Activated T-cell treated with anti-CD3 and anti-CD28 coated beads, Interleukin-2, amount 50 U/mL, for 24 hours (primary cell): ENCODE measurements at regions not wholly inside any gene's neighbourhood (a gene's known extent, or its start where the extent isn't known, plus 50 kb on each side); places are given as distances from the start of the nearest gene placed in this dataset.

ENCODE experiments used
- DNase-seq: peaks from one replicate; pipeline ENCODE4 v3.0.0-alpha.2; 2020
- H3K27ac Mint-ChIP-seq: 2 replicates; pipeline ENCODE4 v1.8.0; 2020; ENCODE audit warnings: mild to moderate bottlenecking, mixed read lengths
- H3K27me3 Mint-ChIP-seq: 2 replicates; pipeline ENCODE4 v1.8.0; 2020; ENCODE audit warnings: mixed read lengths
- H3K36me3 Mint-ChIP-seq: 2 replicates; pipeline ENCODE4 v1.8.0; 2020; ENCODE audit warnings: low read depth, mixed read lengths
- H3K4me1 Mint-ChIP-seq: 2 replicates; pipeline ENCODE4 v1.8.0; 2020; ENCODE audit warnings: low read depth, mixed read lengths
- H3K4me3 Mint-ChIP-seq: 2 replicates; pipeline ENCODE4 v1.8.0; 2020; ENCODE audit warnings: mild to moderate bottlenecking, moderate library complexity, mixed read lengths
- H3K9me3 Mint-ChIP-seq: 2 replicates; pipeline ENCODE4 v1.8.0; 2020; ENCODE audit warnings: mixed read lengths

DNA sequence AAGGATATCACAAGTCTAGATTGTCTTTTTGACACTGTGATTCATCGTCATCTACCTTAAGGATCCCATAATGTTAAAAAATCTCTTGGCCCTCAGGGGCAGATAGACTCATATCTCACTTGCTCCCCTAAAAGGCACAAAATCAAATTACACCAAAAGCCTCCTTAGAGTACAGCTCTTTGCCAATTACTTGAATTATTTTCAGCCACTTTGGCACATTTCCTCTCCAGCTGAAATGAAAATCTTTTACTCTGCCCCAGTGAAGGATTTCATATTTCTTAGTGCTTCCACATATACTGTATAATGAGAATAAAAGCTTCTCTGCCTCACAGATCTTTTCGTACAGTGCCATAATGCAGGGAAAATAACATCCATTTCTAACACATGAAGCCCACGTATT lies 190.7 kb upstream of the GBE1 start:
- Mint-ChIP-seq H3K27ac (no peak overlapping the region), H3K4me3 (no peak overlapping the region)

GRCh38 chr3:81951636-81952035 lies 190.2 kb upstream of the GBE1 start:
- no peaks in the 10 kb centered on the region for H3K9me3 Mint-ChIP-seq
- H3K27me3 Mint-ChIP-seq, result no peaks in the 10 kb centered on the region

More for the DNA sequence above, 190.7 kb upstream of the GBE1 start:
- H3K9me3 Mint-ChIP-seq, result no peaks in the 10 kb centered on the region
- H3K27me3 Mint-ChIP-seq, result no peaks in the 10 kb centered on the region
- no peaks in the 10 kb centered on the region for H3K4me1 Mint-ChIP-seq
- no peak for DNase-seq
- H3K36me3 Mint-ChIP-seq, result no peaks in the 10 kb centered on the region

GRCh38 chr3:81951106-81951505 lies 189.7 kb upstream of the GBE1 start:
- no peaks in the 10 kb centered on the region for H3K4me1 Mint-ChIP-seq
- no peaks in the 10 kb centered on the region for H3K9me3 Mint-ChIP-seq
- no peak for DNase-seq
- H3K27ac Mint-ChIP-seq, result no peak overlapping the region
- no peak overlapping the region for H3K4me3 Mint-ChIP-seq
- H3K36me3 Mint-ChIP-seq, result no peaks in the 10 kb centered on the region
- no peaks in the 10 kb centered on the region for H3K27me3 Mint-ChIP-seq

More at GRCh38 chr3:81951636-81952035, 190.2 kb upstream of the GBE1 start:
- no peak for DNase-seq
- H3K27ac Mint-ChIP-seq, result no peak overlapping the region
- H3K36me3 Mint-ChIP-seq, result no peaks in the 10 kb centered on the region
- H3K4me3 Mint-ChIP-seq, result no peak overlapping the region
- no peaks in the 10 kb centered on the region for H3K4me1 Mint-ChIP-seq

DNA sequence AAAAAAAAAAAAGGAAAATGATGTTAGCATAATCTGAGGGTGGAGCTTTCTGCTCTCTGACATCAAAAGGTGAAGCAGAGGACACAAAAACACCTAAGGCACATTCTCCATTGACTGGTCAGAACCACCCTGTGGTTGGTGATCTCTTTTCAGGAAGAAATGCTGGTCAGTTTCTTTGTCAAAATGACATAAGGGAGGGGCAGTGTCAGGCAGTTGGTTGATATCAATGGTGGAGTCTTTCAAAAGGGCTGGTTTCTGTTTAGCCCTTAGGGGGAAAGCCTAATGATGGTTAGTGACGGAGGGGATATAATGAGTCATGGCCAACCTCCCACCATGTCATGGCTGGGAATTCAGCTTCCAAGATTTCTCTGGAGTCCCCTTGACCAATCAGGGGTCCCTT lies 185.9 kb upstream of the GBE1 start:
- Mint-ChIP-seq H3K4me1 (no peaks in the 10 kb centered on the region), H3K27ac (no peak overlapping the region), H3K9me3 (peaks cover 20% of the 10 kb centered on the region), H3K27me3 (no peaks in the 10 kb centered on the region), H3K36me3 (no peaks in the 10 kb centered on the region), H3K4me3 (no peak overlapping the region)
- no peak for DNase-seq

DNA sequence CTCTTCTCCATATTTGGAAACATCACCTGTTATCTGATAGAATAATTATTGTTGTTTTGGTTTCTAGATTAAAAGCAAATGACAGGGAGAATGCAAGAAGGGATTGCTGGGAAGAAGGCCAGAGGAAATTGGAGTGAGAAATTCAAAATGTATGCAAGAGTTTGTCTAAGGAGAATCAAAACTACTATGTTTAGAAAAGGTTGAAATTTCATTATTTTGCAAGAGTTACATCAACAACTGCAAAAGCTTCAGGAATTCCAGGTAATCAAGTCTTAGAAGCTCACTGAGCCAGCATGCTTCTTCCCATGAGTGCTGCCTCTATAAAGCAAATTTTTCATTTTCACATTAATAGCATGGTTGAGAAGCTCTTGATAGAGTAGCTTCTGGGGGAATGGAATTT lies 177.2 kb upstream of the GBE1 start:
- H3K4me3 Mint-ChIP-seq, result no peak overlapping the region
- DNase-seq, result no peak
- no peaks in the 10 kb centered on the region for H3K4me1 Mint-ChIP-seq

DNA sequence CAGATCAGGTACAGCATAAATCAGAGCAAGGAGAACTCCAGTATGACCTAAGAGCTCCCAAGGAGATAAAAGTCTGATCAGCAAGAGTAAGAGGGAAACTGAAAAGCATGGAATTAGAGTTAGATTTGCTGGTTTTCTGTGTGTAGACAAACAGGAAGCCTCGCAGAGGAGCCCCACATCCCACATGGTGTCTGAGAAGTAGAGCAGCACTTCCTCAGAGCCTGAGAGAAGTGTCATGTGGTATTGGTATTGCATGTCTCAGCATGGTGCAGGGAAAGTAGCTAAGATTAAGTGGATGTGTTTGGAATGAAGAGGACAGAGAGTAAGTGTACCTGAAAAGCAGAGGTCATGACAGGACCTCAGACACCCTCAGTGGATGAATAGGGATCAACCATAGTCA lies 175.4 kb upstream of the GBE1 start:
- DNase-seq, result no peak
- Mint-ChIP-seq H3K9me3 (no peaks in the 10 kb centered on the region), H3K27me3 (peaks cover 3% of the 10 kb centered on the region), H3K27ac (no peak overlapping the region), H3K4me3 (no peak overlapping the region), H3K4me1 (no peaks in the 10 kb centered on the region), H3K36me3 (no peaks in the 10 kb centered on the region)

More for the DNA sequence above, 177.2 kb upstream of the GBE1 start:
- no peak overlapping the region for H3K27ac Mint-ChIP-seq
- H3K36me3 Mint-ChIP-seq, result no peaks in the 10 kb centered on the region
- peaks cover 6% of the 10 kb centered on the region for H3K9me3 Mint-ChIP-seq
- peaks cover 3% of the 10 kb centered on the region for H3K27me3 Mint-ChIP-seq

DNA sequence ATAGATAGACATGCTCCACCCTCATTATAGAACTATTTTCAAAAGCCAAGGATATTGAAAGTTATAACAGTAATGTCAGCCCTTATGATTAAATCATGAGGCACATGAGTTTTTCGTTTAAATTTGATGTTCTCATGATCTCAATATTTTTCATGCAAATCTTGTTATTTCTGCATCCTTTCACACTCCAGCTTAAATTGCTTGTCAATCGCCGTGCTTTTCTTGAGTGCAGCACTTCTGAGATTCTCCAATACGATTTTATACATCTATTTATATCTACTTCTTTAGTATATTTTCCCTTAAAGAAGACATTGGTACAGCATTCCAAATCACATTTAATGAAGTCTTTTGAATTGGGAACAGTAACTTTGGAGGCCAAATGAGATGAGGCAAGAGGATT lies 171.2 kb upstream of the GBE1 start:
- no peaks in the 10 kb centered on the region for H3K4me1 Mint-ChIP-seq
- H3K27me3 Mint-ChIP-seq, result peaks cover 3% of the 10 kb centered on the region
- H3K36me3 Mint-ChIP-seq, result no peaks in the 10 kb centered on the region
- H3K27ac Mint-ChIP-seq, result no peak overlapping the region
- no peak overlapping the region for H3K4me3 Mint-ChIP-seq
- H3K9me3 Mint-ChIP-seq, result no peaks in the 10 kb centered on the region
- no peak for DNase-seq

DNA sequence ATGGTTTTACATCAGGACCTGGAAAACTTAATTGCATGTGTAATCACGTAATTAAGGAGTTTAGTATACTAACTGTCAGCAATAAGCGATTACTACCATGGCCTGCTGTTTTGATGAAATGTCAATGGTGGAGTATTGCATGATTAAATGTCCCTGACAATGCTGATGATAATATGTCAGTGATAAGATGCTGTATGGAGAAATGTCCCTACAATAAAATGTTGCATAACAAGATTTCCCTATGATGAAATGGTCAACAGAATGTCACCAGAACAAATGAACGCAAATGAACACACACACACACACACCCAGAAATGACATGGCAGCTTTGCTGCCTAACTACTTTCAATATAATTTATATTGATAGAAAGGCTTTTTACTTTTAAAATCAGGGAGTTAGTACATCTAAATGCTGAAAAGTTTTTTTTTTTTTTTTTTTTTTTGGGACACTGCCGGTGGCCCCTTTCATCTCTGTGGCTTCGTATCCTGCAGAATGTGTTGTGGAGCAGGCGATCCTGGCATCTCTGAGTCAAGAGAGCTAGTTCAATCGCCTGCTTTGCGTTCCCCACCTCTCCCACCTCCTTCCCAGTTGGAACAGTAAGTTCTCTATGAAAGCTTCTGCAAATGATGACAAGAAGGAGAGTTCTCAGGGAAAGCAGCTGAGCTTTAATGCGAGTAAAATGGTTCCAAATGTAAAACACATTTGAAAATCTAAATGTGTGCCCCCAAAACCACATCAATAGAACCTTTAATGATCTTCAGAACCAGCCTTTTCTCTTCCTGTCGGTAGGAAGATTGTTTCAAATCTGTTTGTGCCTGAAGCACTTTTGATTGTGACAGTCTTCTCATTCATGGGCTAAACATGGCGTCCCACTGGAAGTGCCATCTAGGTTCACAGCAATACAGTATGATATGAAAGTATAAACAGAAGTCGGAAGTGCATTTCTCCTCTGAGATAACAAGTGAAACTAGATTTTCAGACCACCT lies 170.1 kb upstream of the GBE1 start:
- H3K4me3 Mint-ChIP-seq, result no peak overlapping the region
- no peaks in the 10 kb centered on the region for H3K9me3 Mint-ChIP-seq
- H3K4me1 Mint-ChIP-seq, result no peaks in the 10 kb centered on the region
- H3K27ac Mint-ChIP-seq, result no peak overlapping the region
- no peak for DNase-seq
- H3K36me3 Mint-ChIP-seq, result no peaks in the 10 kb centered on the region
- H3K27me3 Mint-ChIP-seq, result peaks cover 3% of the 10 kb centered on the region

- H3K4me3 Mint-ChIP-seq, result no peak overlapping the region
- H3K36me3 Mint-ChIP-seq, result no peaks in the 10 kb centered on the region
- DNase-seq, result no peak
- no peaks in the 10 kb centered on the region for H3K4me1 Mint-ChIP-seq
- H3K27ac Mint-ChIP-seq, result no peak overlapping the region
- peaks cover under 1% of the 10 kb centered on the region for H3K27me3 Mint-ChIP-seq
- no peaks in the 10 kb centered on the region for H3K9me3 Mint-ChIP-seq
Measured at GRCh38 chr3:81929697-81930096, 168.3 kb upstream of the GBE1 start.

DNA sequence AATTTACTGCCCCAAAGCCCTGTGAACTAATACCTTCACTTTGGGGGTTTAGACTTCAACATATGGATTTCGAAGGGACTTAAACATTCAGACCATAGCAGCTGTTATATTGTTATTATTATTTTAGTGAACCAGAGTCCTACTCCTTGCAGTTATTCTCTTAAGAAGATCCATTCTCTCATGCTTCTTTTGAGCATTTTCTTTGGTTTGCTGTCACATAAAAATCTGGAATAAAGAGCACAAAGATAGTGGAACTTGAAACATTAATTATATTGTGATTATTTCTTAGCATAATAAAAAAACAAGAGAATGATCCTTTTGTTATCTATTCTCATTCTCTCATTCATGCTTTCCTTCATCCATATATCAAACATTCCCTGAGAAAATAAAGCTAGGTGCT lies 166.4 kb upstream of the GBE1 start:
- no peak overlapping the region for H3K4me3 Mint-ChIP-seq
- no peaks in the 10 kb centered on the region for H3K4me1 Mint-ChIP-seq
- H3K27me3 Mint-ChIP-seq, result no peaks in the 10 kb centered on the region
- no peaks in the 10 kb centered on the region for H3K36me3 Mint-ChIP-seq
- no peaks in the 10 kb centered on the region for H3K9me3 Mint-ChIP-seq
- no peak overlapping the region for H3K27ac Mint-ChIP-seq
- DNase-seq, result no peak

- H3K27ac Mint-ChIP-seq, result no peak overlapping the region
- no peaks in the 10 kb centered on the region for H3K27me3 Mint-ChIP-seq
- no peak for DNase-seq
- H3K9me3 Mint-ChIP-seq, result no peaks in the 10 kb centered on the region
- no peak overlapping the region for H3K4me3 Mint-ChIP-seq
- H3K36me3 Mint-ChIP-seq, result no peaks in the 10 kb centered on the region
- H3K4me1 Mint-ChIP-seq, result no peaks in the 10 kb centered on the region
Measured at GRCh38 chr3:81925385-81925784, 163.9 kb upstream of the GBE1 start.

- no peaks in the 10 kb centered on the region for H3K36me3 Mint-ChIP-seq
- no peak overlapping the region for H3K27ac Mint-ChIP-seq
- no peaks in the 10 kb centered on the region for H3K9me3 Mint-ChIP-seq
- no peak for DNase-seq
- no peaks in the 10 kb centered on the region for H3K4me1 Mint-ChIP-seq
- H3K27me3 Mint-ChIP-seq, result peaks cover 2% of the 10 kb centered on the region
- H3K4me3 Mint-ChIP-seq, result no peak overlapping the region
Measured at GRCh38 chr3:81923038-81923437, 161.6 kb upstream of the GBE1 start.

DNA sequence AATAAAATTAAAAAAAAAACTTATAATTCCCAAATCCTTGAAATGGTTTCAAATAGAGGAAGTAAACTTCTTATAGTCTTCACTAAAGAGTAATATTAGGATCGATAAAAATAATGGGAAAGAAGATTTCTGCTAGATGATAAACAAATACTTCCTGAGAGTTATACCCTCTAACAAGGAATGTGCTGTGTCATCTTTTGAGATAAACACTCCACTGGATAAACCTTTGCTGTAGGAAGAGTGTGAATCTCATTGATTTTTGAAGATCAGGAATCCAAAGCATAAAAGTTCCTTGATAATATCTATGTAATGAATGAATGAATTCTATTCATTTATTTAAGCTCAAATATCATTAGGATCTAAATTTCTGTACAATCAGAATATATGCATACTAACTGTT lies 161.0 kb upstream of the GBE1 start:
- Mint-ChIP-seq H3K27ac (no peak overlapping the region), H3K4me1 (no peaks in the 10 kb centered on the region), H3K4me3 (no peak overlapping the region), H3K9me3 (no peaks in the 10 kb centered on the region), H3K36me3 (no peaks in the 10 kb centered on the region), H3K27me3 (peaks cover 2% of the 10 kb centered on the region)
- DNase-seq, result no peak

DNA sequence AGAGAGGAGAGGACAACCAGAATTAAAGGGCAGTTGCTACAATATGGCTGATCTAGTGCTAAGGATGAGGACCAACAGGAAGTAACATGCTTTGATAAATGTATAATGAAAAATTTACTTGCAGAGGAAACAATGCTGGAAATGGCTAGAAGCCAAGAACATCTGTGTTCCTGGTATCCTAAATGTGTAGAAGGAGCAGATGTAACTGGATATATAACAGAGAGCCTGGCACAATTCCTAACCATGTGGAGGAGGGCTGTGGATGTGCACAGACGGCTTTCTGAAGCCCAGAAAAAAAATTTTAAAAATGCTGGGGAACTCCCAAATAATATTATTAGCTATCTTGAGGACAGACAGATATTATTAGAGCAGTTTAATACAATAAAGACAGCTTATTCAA lies 159.4 kb upstream of the GBE1 start:
- H3K9me3 Mint-ChIP-seq, result no peaks in the 10 kb centered on the region
- no peak for DNase-seq
- no peaks in the 10 kb centered on the region for H3K36me3 Mint-ChIP-seq
- no peak overlapping the region for H3K4me3 Mint-ChIP-seq
- peaks cover 2% of the 10 kb centered on the region for H3K27me3 Mint-ChIP-seq
- no peak overlapping the region for H3K27ac Mint-ChIP-seq
- H3K4me1 Mint-ChIP-seq, result no peaks in the 10 kb centered on the region

DNA sequence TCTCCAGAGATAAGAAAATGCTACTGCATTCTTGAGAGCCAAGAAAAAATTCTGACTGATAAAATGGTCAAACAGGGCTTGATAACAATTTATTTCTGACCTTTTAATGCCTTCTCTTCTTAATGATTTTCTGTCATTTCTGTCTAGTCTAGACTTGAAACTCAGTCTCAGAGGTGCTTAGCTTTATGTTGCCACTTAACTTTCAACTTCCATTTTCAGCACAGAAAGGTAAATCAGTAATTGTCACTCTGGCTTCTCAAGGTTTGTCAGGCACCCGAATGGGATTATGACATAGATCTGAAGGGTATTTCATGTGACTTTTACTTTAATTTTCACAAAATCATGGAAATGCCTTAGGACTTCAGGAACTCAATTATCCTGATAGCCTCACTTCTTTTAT lies 155.4 kb upstream of the GBE1 start:
- Mint-ChIP-seq H3K36me3 (no peaks in the 10 kb centered on the region), H3K9me3 (no peaks in the 10 kb centered on the region), H3K27me3 (peaks cover 2% of the 10 kb centered on the region), H3K4me1 (no peaks in the 10 kb centered on the region), H3K4me3 (no peak overlapping the region), H3K27ac (no peak overlapping the region)
- no peak for DNase-seq
